Hindlimb muscle (tissue), 1 donor: ENCODE measurements at regions not wholly inside any gene's neighbourhood (a gene's known extent, or its start where the extent isn't known, plus 50 kb on each side); places are given as distances from the start of the nearest gene placed in this dataset.

ENCODE experiments used
- DNase-seq: peaks from one replicate; pipeline ENCODE4 v3.0.0-alpha.2; 2013

DNA sequence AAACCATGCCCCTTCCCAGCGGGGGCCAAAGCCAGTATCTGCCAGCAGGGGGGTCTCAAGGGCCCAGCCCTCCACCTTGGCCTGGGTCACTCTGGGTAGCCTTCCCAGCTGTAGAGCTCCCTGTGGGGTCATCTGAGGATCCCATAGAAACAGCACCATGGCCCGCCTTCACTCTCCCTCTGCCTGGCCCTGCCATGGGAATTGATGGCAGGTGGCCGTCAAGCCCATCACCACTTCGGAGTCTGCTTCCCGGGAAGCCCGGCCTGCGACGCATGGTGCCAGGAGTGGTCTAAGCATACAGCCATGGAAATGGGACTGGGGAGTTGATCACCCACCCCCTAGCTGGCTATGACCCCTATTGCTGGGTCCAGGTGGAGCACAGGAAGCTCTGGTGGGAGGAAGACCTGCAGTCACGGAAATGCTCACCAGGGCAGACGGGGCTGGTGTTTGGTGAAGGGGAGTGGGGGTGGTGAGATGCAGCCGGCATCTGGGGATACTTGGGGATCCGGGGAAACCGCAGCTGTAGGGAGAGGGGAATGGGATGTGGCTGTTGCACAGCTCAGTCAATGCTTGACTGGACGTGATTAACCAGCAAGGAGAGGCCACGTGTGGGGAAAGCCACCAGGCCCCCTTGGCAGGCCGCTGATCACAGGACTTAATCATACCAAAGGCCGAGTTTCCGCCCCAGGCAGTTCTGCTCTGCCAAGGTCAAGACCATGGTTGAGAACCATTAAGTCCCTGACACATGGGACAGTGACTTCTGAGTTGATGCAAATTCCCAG is 52.2 kb upstream of the DIO3 start:
- no peak for DNase-seq

- DNase-seq, result no peak
Observed at GRCh38 chr14:101509730-101510371, 51.4 kb upstream of the DIO3 start.

DNA sequence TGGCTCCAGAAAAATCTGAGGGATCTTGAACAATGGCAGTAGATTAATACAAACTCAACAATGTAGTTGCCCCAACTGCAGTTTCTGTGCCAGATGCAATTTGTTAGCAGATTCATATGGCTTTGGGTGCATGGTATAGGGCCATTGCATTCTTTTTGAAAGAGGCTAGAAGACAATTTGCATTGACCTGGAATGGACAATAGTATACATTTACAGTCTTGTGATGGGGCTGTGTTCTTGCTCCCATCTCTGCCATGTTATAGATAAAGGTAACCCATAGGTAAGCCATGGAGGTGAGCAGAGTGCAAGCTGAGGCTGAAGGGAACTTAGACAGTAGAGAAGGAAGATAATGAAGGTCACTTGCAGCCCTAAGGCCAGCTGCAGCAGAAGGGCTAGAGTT is 50.1 kb upstream of the DIO3 start:
- DNase-seq, result no peak
